ENCODE measurements at regions not wholly inside any gene's neighbourhood (a gene's known extent, or its start where the extent isn't known, plus 50 kb on each side); places are given as distances from the start of the nearest gene placed in this dataset.

DNA sequence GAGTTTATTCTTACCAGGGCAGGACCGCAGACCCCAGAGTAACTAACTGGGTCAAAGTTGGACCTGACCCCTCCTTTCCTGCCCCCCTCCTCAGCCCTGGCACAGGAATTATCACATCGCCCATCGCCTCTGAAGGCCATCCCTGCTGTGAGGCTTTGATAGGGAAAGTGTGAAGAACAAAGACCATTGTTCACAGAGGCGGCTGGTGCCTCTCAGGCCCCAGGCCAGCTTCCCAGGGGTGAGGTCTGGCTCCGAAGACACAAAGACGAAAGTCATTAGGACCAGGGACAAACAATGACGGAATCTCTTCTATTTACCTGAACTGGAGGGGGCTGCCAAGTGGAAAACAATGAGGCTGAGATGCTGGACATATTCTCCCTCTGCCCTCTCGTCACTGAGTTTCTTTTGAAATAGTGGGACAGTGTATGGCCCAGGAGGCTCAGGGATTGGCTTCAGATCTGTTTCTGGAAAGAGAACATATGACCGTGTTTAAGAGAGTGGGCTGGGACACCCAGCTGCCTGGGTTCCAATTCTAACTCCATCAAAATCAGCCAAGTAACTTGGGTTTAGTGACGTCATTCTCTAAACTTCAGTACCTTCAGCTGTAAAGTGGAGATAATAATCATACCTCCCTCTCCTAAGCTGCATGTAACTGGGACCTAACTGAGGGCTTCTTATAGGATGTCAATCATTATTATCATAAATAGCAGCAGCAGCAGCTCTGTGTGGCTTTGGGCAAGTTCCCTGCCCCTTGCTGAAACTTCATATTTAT, 769.4 kb downstream of the MED13L start:
- TF ChIP-seq, protein P1, sequence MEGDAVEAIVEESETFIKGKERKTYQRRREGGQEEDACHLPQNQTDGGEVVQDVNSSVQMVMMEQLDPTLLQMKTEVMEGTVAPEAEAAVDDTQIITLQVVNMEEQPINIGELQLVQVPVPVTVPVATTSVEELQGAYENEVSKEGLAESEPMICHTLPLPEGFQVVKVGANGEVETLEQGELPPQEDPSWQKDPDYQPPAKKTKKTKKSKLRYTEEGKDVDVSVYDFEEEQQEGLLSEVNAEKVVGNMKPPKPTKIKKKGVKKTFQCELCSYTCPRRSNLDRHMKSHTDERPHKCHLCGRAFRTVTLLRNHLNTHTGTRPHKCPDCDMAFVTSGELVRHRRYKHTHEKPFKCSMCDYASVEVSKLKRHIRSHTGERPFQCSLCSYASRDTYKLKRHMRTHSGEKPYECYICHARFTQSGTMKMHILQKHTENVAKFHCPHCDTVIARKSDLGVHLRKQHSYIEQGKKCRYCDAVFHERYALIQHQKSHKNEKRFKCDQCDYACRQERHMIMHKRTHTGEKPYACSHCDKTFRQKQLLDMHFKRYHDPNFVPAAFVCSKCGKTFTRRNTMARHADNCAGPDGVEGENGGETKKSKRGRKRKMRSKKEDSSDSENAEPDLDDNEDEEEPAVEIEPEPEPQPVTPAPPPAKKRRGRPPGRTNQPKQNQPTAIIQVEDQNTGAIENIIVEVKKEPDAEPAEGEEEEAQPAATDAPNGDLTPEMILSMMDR (IDR thresholded peaks at IDR 0.05) = no peak
- Histone ChIP-seq H3K4me3 (no peak overlapping the region), H3K9me3 (no peaks in the 10 kb centered on the region), H3K27me3 (no peaks in the 10 kb centered on the region), H3K4me1 (no peaks in the 10 kb centered on the region), H3K36me3 (no peaks in the 10 kb centered on the region), H3K27ac (no peak overlapping the region)
- intact Hi-C loops (cut with DNase I) = no loop called here
- no peak for DNase-seq
- peak; percentile 56 for ATAC-seq

DNA sequence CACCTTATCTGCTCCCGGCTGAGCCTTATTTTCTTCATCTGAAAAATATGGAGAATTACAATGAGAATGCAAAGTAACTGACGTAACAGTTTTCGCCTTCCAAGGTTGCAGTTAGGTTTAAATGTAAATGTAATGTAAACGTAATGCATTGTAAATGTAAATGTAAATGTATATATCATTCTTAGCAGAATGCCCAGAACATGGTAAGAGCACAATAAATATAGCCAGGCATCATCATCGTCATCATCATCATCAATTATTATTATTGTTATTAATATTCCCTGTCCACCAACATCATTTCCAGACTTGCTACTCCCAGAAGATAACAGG, 770.0 kb downstream of the MED13L start:
- no peak for ATAC-seq
- Histone ChIP-seq H3K27me3 (no peaks in the 10 kb centered on the region), H3K4me1 (no peaks in the 10 kb centered on the region), H3K4me3 (no peak overlapping the region), H3K9me3 (no peaks in the 10 kb centered on the region), H3K36me3 (no peaks in the 10 kb centered on the region), H3K27ac (no peak overlapping the region)
- no peak for DNase-seq
- intact Hi-C loops (cut with DNase I) = no loop called here
- TF ChIP-seq, protein P1 (IDR thresholded peaks at IDR 0.05) = no peak

DNA sequence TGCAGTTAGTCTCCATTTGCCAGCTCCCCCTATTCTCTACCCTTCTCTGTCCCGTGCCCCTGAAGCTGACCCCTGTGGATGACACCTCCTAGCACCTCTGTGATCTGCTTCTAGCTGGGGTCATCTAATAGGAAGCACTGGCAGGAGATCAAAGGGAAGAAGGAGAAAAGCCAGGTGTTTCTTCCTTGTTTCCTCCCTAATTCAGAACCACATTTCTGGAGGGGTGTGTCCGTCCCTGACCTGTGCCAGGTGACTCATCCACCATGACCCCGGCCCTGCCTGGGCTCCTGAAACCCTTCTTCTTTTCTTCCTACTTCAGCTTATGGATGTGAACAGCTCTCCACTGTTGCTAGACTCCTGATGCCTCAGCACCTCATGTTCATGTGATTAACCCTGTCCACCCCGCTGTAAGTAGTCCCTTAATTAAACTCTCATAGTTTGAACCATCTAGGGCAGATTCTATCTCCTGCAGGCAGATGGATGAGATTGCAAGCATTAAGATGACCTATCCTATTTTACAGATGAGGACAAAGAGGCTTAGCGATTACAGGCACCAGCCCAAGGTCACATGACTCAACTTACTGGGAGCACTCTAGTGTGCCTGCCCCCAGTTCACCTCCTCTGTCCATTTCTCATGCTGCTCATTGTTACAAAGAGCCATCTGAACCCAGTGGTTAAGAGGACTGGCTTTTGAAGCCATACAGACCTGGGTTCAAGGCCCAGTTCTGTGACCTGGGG, 770.5 kb downstream of the MED13L start:
- ATAC-seq = no peak

DNA sequence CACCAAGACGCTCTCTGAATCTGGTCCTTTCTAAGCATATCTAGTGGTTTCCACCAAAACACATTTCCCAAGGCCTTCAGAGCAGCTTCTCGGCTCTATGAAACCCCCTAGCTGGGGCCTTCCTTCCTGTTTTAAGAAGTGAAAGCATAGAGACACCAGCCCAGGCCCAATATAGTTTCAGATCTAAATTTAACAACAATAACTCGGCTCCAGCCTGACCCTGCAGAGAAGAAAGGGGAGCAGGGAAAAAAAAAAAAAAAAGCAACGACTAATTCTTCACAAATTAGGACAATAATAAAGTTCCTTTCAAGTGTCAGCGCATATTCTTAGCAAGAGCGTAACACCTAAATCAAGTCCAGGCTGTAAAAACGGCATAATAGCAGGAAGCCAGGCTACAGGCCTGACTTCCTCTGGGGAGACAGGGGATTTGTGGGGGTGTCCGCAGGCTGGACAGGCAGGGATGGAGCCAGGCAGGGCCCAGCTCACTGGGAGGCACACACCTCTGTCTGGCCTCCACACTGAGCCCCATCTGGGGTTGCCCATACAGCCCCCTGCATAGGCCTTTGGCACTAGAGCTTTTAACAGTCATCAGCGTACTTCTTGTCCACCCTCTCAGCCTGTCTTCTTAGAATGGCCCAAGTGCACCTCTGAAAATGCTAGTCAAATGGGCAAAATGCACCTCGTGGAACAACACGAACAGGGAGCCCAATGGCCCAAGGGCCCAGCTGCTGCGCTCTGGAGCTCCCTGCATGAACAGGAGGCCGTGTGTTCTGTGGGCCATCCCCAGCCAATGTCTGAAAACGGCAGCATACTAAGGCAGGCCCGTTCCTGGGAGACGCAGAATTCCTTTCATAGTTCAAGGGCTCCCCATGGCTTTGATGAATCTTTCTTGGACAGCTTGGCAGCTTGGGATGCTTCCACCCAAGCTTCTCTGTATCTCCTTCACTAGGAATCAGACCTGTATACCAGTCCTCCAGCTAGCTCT, 772.9 kb downstream of the MED13L start:
- H3K4me3 ChIP-seq = no peak overlapping the region
- no peak overlapping the region for H3K27ac ChIP-seq
- no peaks in the 10 kb centered on the region for H3K9me3 ChIP-seq
- H3K27me3 ChIP-seq = no peaks in the 10 kb centered on the region
- TF ChIP-seq, protein P1 (IDR thresholded peaks at IDR 0.05) = no peak
- no peaks in the 10 kb centered on the region for H3K4me1 ChIP-seq
- ATAC-seq (peak; percentile 18), DNase-seq (no peak)
- H3K36me3 ChIP-seq = no peaks in the 10 kb centered on the region
- intact Hi-C loops (cut with DNase I) = no loop called here

More for the DNA sequence above, 770.5 kb downstream of the MED13L start:
- Histone ChIP-seq H3K4me3 (no peak overlapping the region), H3K9me3 (no peaks in the 10 kb centered on the region), H3K4me1 (no peaks in the 10 kb centered on the region), H3K27me3 (no peaks in the 10 kb centered on the region), H3K36me3 (no peaks in the 10 kb centered on the region), H3K27ac (no peak overlapping the region)
- TF ChIP-seq, protein P1 (IDR thresholded peaks at IDR 0.05) = no peak
- intact Hi-C loops (cut with DNase I) = no loop called here
- no peak for DNase-seq

DNA sequence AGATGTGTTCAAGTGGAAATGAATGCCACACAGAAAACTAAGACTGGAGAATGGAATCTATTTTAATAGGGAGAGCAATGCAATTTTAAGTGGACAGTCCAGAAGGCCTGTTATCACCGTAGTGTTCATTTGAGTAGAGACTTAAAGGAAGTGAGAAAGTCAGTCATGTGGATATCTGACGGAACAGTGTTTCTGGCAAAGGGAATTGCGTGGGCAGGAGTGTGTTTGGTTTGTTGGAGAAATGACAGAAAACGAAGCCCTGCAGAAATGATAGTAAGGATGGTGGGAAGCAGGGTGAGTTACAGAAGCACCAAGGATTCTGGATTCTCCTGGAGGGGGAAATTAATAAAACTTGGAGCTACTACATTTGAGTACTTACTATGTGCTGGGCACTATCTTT, 776.6 kb downstream of the MED13L start:
- no peaks in the 10 kb centered on the region for H3K9me3 ChIP-seq

More for the DNA sequence above, 776.6 kb downstream of the MED13L start:
- Histone ChIP-seq H3K36me3 (no peaks in the 10 kb centered on the region), H3K4me1 (no peaks in the 10 kb centered on the region), H3K27ac (no peak overlapping the region), H3K4me3 (no peak overlapping the region), H3K27me3 (no peaks in the 10 kb centered on the region)
- intact Hi-C loops (cut with DNase I) = no loop called here
- no peak for DNase-seq
- TF ChIP-seq, protein P1 (IDR thresholded peaks at IDR 0.05) = no peak
- no peak for ATAC-seq
